ENCODE measurements at regions not wholly inside any gene's neighbourhood (a gene's known extent, or its start where the extent isn't known, plus 50 kb on each side); places are given as distances from the start of the nearest gene placed in this dataset.

DNA sequence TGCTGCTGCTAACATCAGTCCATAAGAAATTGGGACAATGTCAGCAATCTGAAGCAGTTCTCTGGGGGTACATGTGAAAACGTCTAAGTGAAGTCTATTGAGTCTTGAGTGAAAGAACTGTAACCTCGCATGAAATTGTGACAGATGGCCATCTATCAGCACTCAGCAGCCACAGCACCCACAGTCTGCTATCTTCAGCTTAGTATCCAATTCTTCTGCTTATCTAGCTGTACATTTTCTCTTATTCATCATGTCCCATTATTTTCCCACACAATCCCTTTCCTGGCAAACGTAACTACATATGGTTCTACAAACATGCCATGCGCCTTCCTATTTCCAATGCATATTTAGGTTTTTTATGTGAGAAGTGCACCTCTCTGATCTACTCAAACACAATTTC lies 629.7 kb downstream of the NTRK3 start:
- BruUV-seq (replicated peaks), result no TSS peak
- Histone ChIP-seq H3K4me2 (ENCODE audit: low read length) (no peak overlapping the region), H3K9ac (ENCODE audit: low read length) (no peak overlapping the region), H3K4me1 (ENCODE audit: control insufficient read depth in 1 of 2, insufficient read depth in 2 of 2, low read length in 2 of 2) (no peaks in the 10 kb centered on the region), H3K9me3 (ENCODE audit: control insufficient read depth in 1 of 2, insufficient read depth in 1 of 2, low read depth in 1 of 2, low read length in 2 of 2) (peaks cover 0 to 27% of the 10 kb centered on the region in 2 experiments; a peak in 2 of 4 replicates), H3K36me3 (ENCODE audit: control insufficient read depth in 1 of 2, insufficient read depth in 2 of 2, low read length in 2 of 2) (no peaks in the 10 kb centered on the region), H3K27ac (ENCODE audit: low read depth, low read length) (no peak overlapping the region), H2AFZ (ENCODE audit: low read depth, low read length, poor library complexity, severe bottlenecking) (no peak overlapping the region), H3K4me3 (replicated peaks in 1 of 2; ENCODE audit: low read depth in 1 of 2, low read length in 2 of 2) (no peak overlapping the region), H3K79me2 (ENCODE audit: insufficient read depth, low read length) (no peaks in the 10 kb centered on the region), H3K27me3 (ENCODE audit: insufficient read depth, low read length) (no peaks in the 10 kb centered on the region), H4K20me1 (ENCODE audit: insufficient read depth) (no peaks in the 10 kb centered on the region), H3K9me2 (ENCODE audit: insufficient read depth) (no peaks in the 10 kb centered on the region)
- DNase-seq (ENCODE audit: low read depth, low spot score), result no peak
- ChIA-PET RAD21 (ENCODE audit: low non-redundant PET in 1 of 2, low total read pairs in 2 of 2, uncharacterized antibody in 2 of 2, unreplicated experiment in 2 of 2) (no interaction called here), POLR2A (no interaction called here), CTCF (no interaction called here)
- no peak for ATAC-seq
- TF ChIP-seq, protein P1, sequence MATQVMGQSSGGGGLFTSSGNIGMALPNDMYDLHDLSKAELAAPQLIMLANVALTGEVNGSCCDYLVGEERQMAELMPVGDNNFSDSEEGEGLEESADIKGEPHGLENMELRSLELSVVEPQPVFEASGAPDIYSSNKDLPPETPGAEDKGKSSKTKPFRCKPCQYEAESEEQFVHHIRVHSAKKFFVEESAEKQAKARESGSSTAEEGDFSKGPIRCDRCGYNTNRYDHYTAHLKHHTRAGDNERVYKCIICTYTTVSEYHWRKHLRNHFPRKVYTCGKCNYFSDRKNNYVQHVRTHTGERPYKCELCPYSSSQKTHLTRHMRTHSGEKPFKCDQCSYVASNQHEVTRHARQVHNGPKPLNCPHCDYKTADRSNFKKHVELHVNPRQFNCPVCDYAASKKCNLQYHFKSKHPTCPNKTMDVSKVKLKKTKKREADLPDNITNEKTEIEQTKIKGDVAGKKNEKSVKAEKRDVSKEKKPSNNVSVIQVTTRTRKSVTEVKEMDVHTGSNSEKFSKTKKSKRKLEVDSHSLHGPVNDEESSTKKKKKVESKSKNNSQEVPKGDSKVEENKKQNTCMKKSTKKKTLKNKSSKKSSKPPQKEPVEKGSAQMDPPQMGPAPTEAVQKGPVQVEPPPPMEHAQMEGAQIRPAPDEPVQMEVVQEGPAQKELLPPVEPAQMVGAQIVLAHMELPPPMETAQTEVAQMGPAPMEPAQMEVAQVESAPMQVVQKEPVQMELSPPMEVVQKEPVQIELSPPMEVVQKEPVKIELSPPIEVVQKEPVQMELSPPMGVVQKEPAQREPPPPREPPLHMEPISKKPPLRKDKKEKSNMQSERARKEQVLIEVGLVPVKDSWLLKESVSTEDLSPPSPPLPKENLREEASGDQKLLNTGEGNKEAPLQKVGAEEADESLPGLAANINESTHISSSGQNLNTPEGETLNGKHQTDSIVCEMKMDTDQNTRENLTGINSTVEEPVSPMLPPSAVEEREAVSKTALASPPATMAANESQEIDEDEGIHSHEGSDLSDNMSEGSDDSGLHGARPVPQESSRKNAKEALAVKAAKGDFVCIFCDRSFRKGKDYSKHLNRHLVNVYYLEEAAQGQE (IDR thresholded peaks at IDR 0.05; ENCODE audit: low read depth), result no peak
- TF ChIP-seq CBX3 (IDR thresholded peaks at IDR 0.05; ENCODE audit: low read depth) (no peak), RAD21 (IDR thresholded peaks at IDR 0.05; ENCODE audit: low read depth) (no peak), EZH2 (IDR thresholded peaks at IDR 0.05) (no peak)
- TF ChIP-seq, protein P2, sequence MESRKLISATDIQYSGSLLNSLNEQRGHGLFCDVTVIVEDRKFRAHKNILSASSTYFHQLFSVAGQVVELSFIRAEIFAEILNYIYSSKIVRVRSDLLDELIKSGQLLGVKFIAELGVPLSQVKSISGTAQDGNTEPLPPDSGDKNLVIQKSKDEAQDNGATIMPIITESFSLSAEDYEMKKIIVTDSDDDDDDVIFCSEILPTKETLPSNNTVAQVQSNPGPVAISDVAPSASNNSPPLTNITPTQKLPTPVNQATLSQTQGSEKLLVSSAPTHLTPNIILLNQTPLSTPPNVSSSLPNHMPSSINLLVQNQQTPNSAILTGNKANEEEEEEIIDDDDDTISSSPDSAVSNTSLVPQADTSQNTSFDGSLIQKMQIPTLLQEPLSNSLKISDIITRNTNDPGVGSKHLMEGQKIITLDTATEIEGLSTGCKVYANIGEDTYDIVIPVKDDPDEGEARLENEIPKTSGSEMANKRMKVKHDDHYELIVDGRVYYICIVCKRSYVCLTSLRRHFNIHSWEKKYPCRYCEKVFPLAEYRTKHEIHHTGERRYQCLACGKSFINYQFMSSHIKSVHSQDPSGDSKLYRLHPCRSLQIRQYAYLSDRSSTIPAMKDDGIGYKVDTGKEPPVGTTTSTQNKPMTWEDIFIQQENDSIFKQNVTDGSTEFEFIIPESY (IDR thresholded peaks at IDR 0.05; ENCODE audit: extremely low read depth, insufficient replicate concordance, low read length), result no peak
- intact Hi-C loops (cut with micrococcal nuclease), result no loop called here
